LHCN-M2 (cell line): ENCODE measurements at regions not wholly inside any gene's neighbourhood (a gene's known extent, or its start where the extent isn't known, plus 50 kb on each side); places are given as distances from the start of the nearest gene placed in this dataset.
"Not testable (repeated sequence)": the region's sequence is repeated elsewhere in the genome, so short reads cannot be mapped to it uniquely, and the experiment has no call there.

Experiments
- DNase-seq: peaks from one replicate; pipeline ENCODE4 v3.0.0-alpha.2; 2012; ENCODE audit warnings: low read depth

GRCh38 chr13:103605546-103606326, 539.5 kb upstream of the SLC10A2 start:
- no peak for DNase-seq

- DNase-seq: not testable (repeated sequence)
Measured at GRCh38 chr13:103599870-103600269, 533.7 kb upstream of the SLC10A2 start.

- no peak for DNase-seq
Measured at GRCh38 chr13:103598671-103599070, 532.5 kb upstream of the SLC10A2 start.

GRCh38 chr13:103573446-103573845, 507.2 kb upstream of the SLC10A2 start:
- no peak for DNase-seq

- no peak for DNase-seq
Measured at GRCh38 chr13:103568314-103568713, 502.1 kb upstream of the SLC10A2 start.

GRCh38 chr13:103557878-103558277, 491.7 kb upstream of the SLC10A2 start:
- DNase-seq: no peak

GRCh38 chr13:103556681-103557080, 490.5 kb upstream of the SLC10A2 start:
- no peak for DNase-seq

GRCh38 chr13:103547914-103548313, 481.7 kb upstream of the SLC10A2 start:
- DNase-seq: no peak

- DNase-seq: no peak
Measured at GRCh38 chr13:103546271-103546670, 480.1 kb upstream of the SLC10A2 start.

GRCh38 chr13:103542648-103543047, 476.4 kb upstream of the SLC10A2 start:
- DNase-seq: no peak

GRCh38 chr13:103540382-103540765, 474.2 kb upstream of the SLC10A2 start:
- DNase-seq: no peak

GRCh38 chr13:103539721-103540381, 473.6 kb upstream of the SLC10A2 start:
- no peak for DNase-seq

- no peak for DNase-seq
Measured at GRCh38 chr13:103539265-103539664, 473.0 kb upstream of the SLC10A2 start.

GRCh38 chr13:103537616-103538015, 471.4 kb upstream of the SLC10A2 start:
- no peak for DNase-seq

- no peak for DNase-seq
Measured at GRCh38 chr13:103531278-103531677, 465.1 kb upstream of the SLC10A2 start.

GRCh38 chr13:103528437-103528836, 462.2 kb upstream of the SLC10A2 start:
- DNase-seq: no peak

- DNase-seq: no peak
Measured at GRCh38 chr13:103525530-103525929, 459.3 kb upstream of the SLC10A2 start.

GRCh38 chr13:103523858-103524257, 457.6 kb upstream of the SLC10A2 start:
- no peak for DNase-seq

GRCh38 chr13:103521532-103521931, 455.3 kb upstream of the SLC10A2 start:
- no peak for DNase-seq

- no peak for DNase-seq
Measured at GRCh38 chr13:103517768-103518102, 451.5 kb upstream of the SLC10A2 start.

GRCh38 chr13:103517066-103517767, 451.0 kb upstream of the SLC10A2 start:
- no peak for DNase-seq

- DNase-seq: no peak
Measured at GRCh38 chr13:103516015-103516795, 450.0 kb upstream of the SLC10A2 start.
